Cardiac fibroblast (primary cell): ENCODE measurements at regions not wholly inside any gene's neighbourhood (a gene's known extent, or its start where the extent isn't known, plus 50 kb on each side); places are given as distances from the start of the nearest gene placed in this dataset.
A peak's percentile ranks its signal among the peaks of the same experiment; 100 is the strongest.

ENCODE experiments used
- DNase-seq, 2 donors: peaks; one replicate each; pipeline versions ENCODE4 v3.0.0 to v3.0.0-alpha.2; 2010; ENCODE audit warnings: low read depth in 2 of 2
- H3K4me3 ChIP-seq, 2 donors: replicated peaks in 1 of 2; 1 replicate in 1 of 2; 2 replicates in 1 of 2; pipeline ENCODE4 v1.5.1; 2011; ENCODE audit warnings: low read depth in 2 of 2, low read length in 2 of 2, mild to moderate bottlenecking in 2 of 2, moderate library complexity in 1 of 2
- CTCF ChIP-seq: IDR thresholded peaks from one replicate; pipeline ENCODE4 v1.5.1; 2011; ENCODE audit warnings: low read depth, mild to moderate bottlenecking, low read length, inconsistent platforms

GRCh38 chr12:83827860-83828259 is 1084.7 kb downstream of the SLC6A15 start:
- DNase-seq: peak in 1 of 2 donors; percentile 4
- H3K4me3 ChIP-seq: no peak overlapping the region
- no peak for TF ChIP-seq CTCF

- no peak overlapping the region for H3K4me3 ChIP-seq
- DNase-seq: no peak
- no peak for TF ChIP-seq CTCF
Observed at GRCh38 chr12:83827193-83827592, 1085.4 kb downstream of the SLC6A15 start.

- peak; percentile 23 to 45 for DNase-seq
- peak; percentile 46 for TF ChIP-seq CTCF
- H3K4me3 ChIP-seq: no peak overlapping the region
Observed at GRCh38 chr12:83826112-83826511, 1086.5 kb downstream of the SLC6A15 start.

GRCh38 chr12:83823386-83824045 is 1089.1 kb downstream of the SLC6A15 start:
- H3K4me3 ChIP-seq: no peak overlapping the region
- peak; percentile 9 to 17 for DNase-seq
- no peak for TF ChIP-seq CTCF

- no peak overlapping the region for H3K4me3 ChIP-seq
- no peak for TF ChIP-seq CTCF
- no peak for DNase-seq
Observed at GRCh38 chr12:83821967-83822366, 1090.6 kb downstream of the SLC6A15 start.

- H3K4me3 ChIP-seq: no peak overlapping the region
- peak; percentile 12 to 39 for DNase-seq
- TF ChIP-seq CTCF: no peak
Observed at GRCh38 chr12:83818881-83819280, 1093.7 kb downstream of the SLC6A15 start.

GRCh38 chr12:83817730-83818129 is 1094.9 kb downstream of the SLC6A15 start:
- no peak overlapping the region for H3K4me3 ChIP-seq
- no peak for TF ChIP-seq CTCF
- no peak for DNase-seq
